ENCODE measurements at regions not wholly inside any gene's neighbourhood (a gene's known extent, or its start where the extent isn't known, plus 50 kb on each side); places are given as distances from the start of the nearest gene placed in this dataset.
"Not testable (repeated sequence)": the region's sequence is repeated elsewhere in the genome, so short reads cannot be mapped to it uniquely, and the experiment has no call there.

- DNase-seq (ENCODE audit: low spot score in 2 of 2), result no peak
- ATAC-seq, result no peak
- H3K27ac Mint-ChIP-seq, result no peak overlapping the region
- peaks cover 0 to 5% of the 10 kb centered on the region in 2 donors for H3K36me3 Mint-ChIP-seq
- peaks cover 5 to 8% of the 10 kb centered on the region in 2 donors for H3K9me3 Mint-ChIP-seq
Measured at GRCh38 chr18:55981712-55982475, 393.9 kb upstream of the TCF4 start.

GRCh38 chr18:55974521-55974920 lies 386.5 kb upstream of the TCF4 start:
- no peak for DNase-seq (ENCODE audit: low spot score in 2 of 2)
- no peak overlapping the region for H3K27ac Mint-ChIP-seq
- no peak for ATAC-seq
- H3K36me3 Mint-ChIP-seq, result no peaks in the 10 kb centered on the region
- peaks cover 0 to 10% of the 10 kb centered on the region in 2 donors for H3K9me3 Mint-ChIP-seq

GRCh38 chr18:55968550-55968949 lies 380.6 kb upstream of the TCF4 start:
- Mint-ChIP-seq H3K9me3 (peaks cover 0 to 4% of the 10 kb centered on the region in 2 donors), H3K27ac (no peak overlapping the region), H3K36me3 (no peaks in the 10 kb centered on the region)
- ATAC-seq (no peak), DNase-seq (ENCODE audit: low spot score in 2 of 2) (no peak)

GRCh38 chr18:55967019-55967418 lies 379.0 kb upstream of the TCF4 start:
- H3K9me3 Mint-ChIP-seq, result peaks cover 4 to 9% of the 10 kb centered on the region in 2 donors
- ATAC-seq (no peak), DNase-seq (ENCODE audit: low spot score in 2 of 2) (no peak)
- H3K36me3 Mint-ChIP-seq, result no peaks in the 10 kb centered on the region
- no peak overlapping the region for H3K27ac Mint-ChIP-seq

GRCh38 chr18:55964171-55964570 lies 376.2 kb upstream of the TCF4 start:
- Mint-ChIP-seq H3K9me3 (peaks cover 4 to 9% of the 10 kb centered on the region in 2 donors), H3K36me3 (no peaks in the 10 kb centered on the region), H3K27ac (no peak overlapping the region)
- DNase-seq (ENCODE audit: low spot score in 2 of 2) (no peak), ATAC-seq (no peak)

- H3K36me3 Mint-ChIP-seq, result peaks cover 0 to 5% of the 10 kb centered on the region in 2 donors
- peaks cover 7 to 12% of the 10 kb centered on the region in 2 donors for H3K9me3 Mint-ChIP-seq
- no peak for DNase-seq (ENCODE audit: low spot score in 2 of 2)
- ATAC-seq, result no peak
- no peak overlapping the region for H3K27ac Mint-ChIP-seq
Measured at GRCh38 chr18:55953326-55953725, 365.3 kb upstream of the TCF4 start.

GRCh38 chr18:55951738-55952137 lies 363.7 kb upstream of the TCF4 start:
- not testable (repeated sequence) for ATAC-seq; H3K9me3 Mint-ChIP-seq; H3K27ac Mint-ChIP-seq; DNase-seq (ENCODE audit: low spot score in 2 of 2); H3K36me3 Mint-ChIP-seq

- no peak for DNase-seq (ENCODE audit: low spot score in 2 of 2)
- Mint-ChIP-seq H3K9me3 (peaks cover 8 to 10% of the 10 kb centered on the region in 2 donors), H3K27ac (no peak overlapping the region), H3K36me3 (peaks cover 0 to 5% of the 10 kb centered on the region in 2 donors)
- ATAC-seq, result no peak
Measured at GRCh38 chr18:55950379-55951166, 362.6 kb upstream of the TCF4 start.

GRCh38 chr18:55934821-55935220 lies 346.8 kb upstream of the TCF4 start:
- Mint-ChIP-seq H3K27ac (no peak overlapping the region), H3K36me3 (peaks cover 0 to 5% of the 10 kb centered on the region in 2 donors), H3K9me3 (peaks cover 16 to 17% of the 10 kb centered on the region in 2 donors)
- ATAC-seq, result no peak
- DNase-seq (ENCODE audit: low spot score in 2 of 2), result no peak

GRCh38 chr18:55932675-55933074 lies 344.7 kb upstream of the TCF4 start:
- DNase-seq (ENCODE audit: low spot score in 2 of 2) (no peak), ATAC-seq (no peak)
- Mint-ChIP-seq H3K9me3 (peaks cover 12 to 16% of the 10 kb centered on the region in 2 donors), H3K36me3 (no peaks in the 10 kb centered on the region), H3K27ac (no peak overlapping the region)

- Mint-ChIP-seq H3K9me3 (peaks cover 7 to 10% of the 10 kb centered on the region in 2 donors), H3K36me3 (peaks cover 0 to 7% of the 10 kb centered on the region in 2 donors), H3K27ac (no peak overlapping the region)
- ATAC-seq (no peak), DNase-seq (ENCODE audit: low spot score in 2 of 2) (no peak)
Measured at GRCh38 chr18:55927831-55928230, 339.8 kb upstream of the TCF4 start.

- peaks cover 0 to 7% of the 10 kb centered on the region in 2 donors for H3K36me3 Mint-ChIP-seq
- H3K27ac Mint-ChIP-seq, result no peak overlapping the region
- H3K9me3 Mint-ChIP-seq, result peaks cover 2 to 3% of the 10 kb centered on the region in 2 donors
- DNase-seq (ENCODE audit: low spot score in 2 of 2) (no peak), ATAC-seq (no peak)
Measured at GRCh38 chr18:55925772-55926171, 337.8 kb upstream of the TCF4 start.

GRCh38 chr18:55920063-55920462 lies 332.1 kb upstream of the TCF4 start:
- H3K27ac Mint-ChIP-seq, result no peak overlapping the region
- ATAC-seq (no peak), DNase-seq (ENCODE audit: low spot score in 2 of 2) (no peak)
- peaks cover 11 to 22% of the 10 kb centered on the region in 2 donors for H3K9me3 Mint-ChIP-seq
- peaks cover 0 to under 1% of the 10 kb centered on the region in 2 donors for H3K36me3 Mint-ChIP-seq

GRCh38 chr18:55918444-55918843 lies 330.5 kb upstream of the TCF4 start:
- H3K9me3 Mint-ChIP-seq, result peaks cover 11 to 22% of the 10 kb centered on the region in 2 donors
- H3K36me3 Mint-ChIP-seq, result peaks cover 0 to 5% of the 10 kb centered on the region in 2 donors
- H3K27ac Mint-ChIP-seq, result no peak overlapping the region
- no peak for ATAC-seq
- no peak for DNase-seq (ENCODE audit: low spot score in 2 of 2)

- H3K36me3 Mint-ChIP-seq, result peaks cover 0 to 5% of the 10 kb centered on the region in 2 donors
- H3K27ac Mint-ChIP-seq, result no peak overlapping the region
- ATAC-seq (no peak), DNase-seq (ENCODE audit: low spot score in 2 of 2) (no peak)
- H3K9me3 Mint-ChIP-seq, result peaks cover 13 to 23% of the 10 kb centered on the region in 2 donors
Measured at GRCh38 chr18:55912919-55913318, 324.9 kb upstream of the TCF4 start.

GRCh38 chr18:55912071-55912470 lies 324.1 kb upstream of the TCF4 start:
- H3K9me3 Mint-ChIP-seq, result peaks cover 13 to 18% of the 10 kb centered on the region in 2 donors
- DNase-seq (ENCODE audit: low spot score in 2 of 2), result no peak
- H3K27ac Mint-ChIP-seq, result no peak overlapping the region
- H3K36me3 Mint-ChIP-seq, result peaks cover 0 to 5% of the 10 kb centered on the region in 2 donors
- ATAC-seq, result no peak

- no peak overlapping the region for H3K27ac Mint-ChIP-seq
- DNase-seq (ENCODE audit: low spot score in 2 of 2), result no peak
- peaks cover 18 to 19% of the 10 kb centered on the region in 2 donors for H3K9me3 Mint-ChIP-seq
- peaks cover 0 to 10% of the 10 kb centered on the region in 2 donors for H3K36me3 Mint-ChIP-seq
- no peak for ATAC-seq
Measured at GRCh38 chr18:55910296-55910695, 322.3 kb upstream of the TCF4 start.
